GM12878 (cell line): ENCODE measurements at regions not wholly inside any gene's neighbourhood (a gene's known extent, or its start where the extent isn't known, plus 50 kb on each side); places are given as distances from the start of the nearest gene placed in this dataset.

Experiments
- ATAC-seq: fragments of 200-7000 bp; cut with Tn5 transposase; 3 replicates; pipeline ENCODE4 v1.9.1; 2020; ENCODE audit warnings: mild to moderate bottlenecking, moderate library complexity
- BruUV-seq: library from RNA; stranded (reverse); fragments of 400-500 nt; replicated peaks from 2 replicates; lab custom pipeline; 2021; lab: Mats Ljungman, UMichigan
- CTCF ChIA-PET: fragments of 300-600 bp; sonication (Branson Sonifier 250); formaldehyde crosslinking; extraction: SDS; loops from one replicate; lab custom pipeline; 2021; ENCODE audit warnings: inconsistent platforms; lab: Yijun Ruan, JAX
- POLR2A ChIA-PET: fragments of 350-600 bp; formaldehyde crosslinking; extraction: SDS; loops from one replicate; lab custom pipeline; 2021; ENCODE audit warnings: inconsistent platforms; lab: Charles Lee
- RAD21 ChIA-PET: fragments of 300-600 bp; sonication (Branson Sonifier 250); formaldehyde crosslinking; loops from one replicate; lab custom pipeline; 2023; ENCODE audit warnings: antibody characterized with exemption; ENCODE audit not compliant: unreplicated experiment; lab: Charles Lee
- SMC1A ChIA-PET: fragments of 300-600 bp; sonication (Branson Sonifier 250); formaldehyde crosslinking; loops from one replicate; lab custom pipeline; 2023; ENCODE audit not compliant: unreplicated experiment, uncharacterized antibody; lab: Charles Lee
- DNase-seq: peaks from one replicate; pipeline ENCODE4 v3.0.0-alpha.2; 2011; ENCODE audit warnings: low read depth, low spot score
- FAIRE-seq: peaks from 3 replicates; lab custom pipeline; 2011; peaks lifted over from hg19 to GRCh38; lab: Jason Lieb, UNC
- H2AFZ ChIP-seq: 2 replicates; pipeline ENCODE4 v1.6.0; 2011; ENCODE audit warnings: low read depth, low read length, control low read depth; ENCODE audit not compliant: control insufficient read depth
- H3K27ac ChIP-seq: 2 replicates; pipeline ENCODE4 v1.5.1; 2011; ENCODE audit warnings: control low read depth; ENCODE audit not compliant: control insufficient read depth, insufficient read depth
- H3K27me3 ChIP-seq, 2 experiments: replicated peaks in 1 of 2; 2 replicates each; pipeline versions ENCODE4 v1.6.0 to v1.6.1; 2011; ENCODE audit warnings: low read length in 1 of 2; ENCODE audit not compliant: control insufficient read depth in 2 of 2, insufficient read depth in 2 of 2
- H3K36me3 ChIP-seq, 2 experiments: 2 replicates each; pipeline ENCODE4 v1.5.1; 2011; ENCODE audit warnings: low read length in 1 of 2; ENCODE audit not compliant: control insufficient read depth in 2 of 2, insufficient read depth in 2 of 2
- H3K4me1 ChIP-seq: 2 replicates; pipeline ENCODE4 v1.6.1; 2011; ENCODE audit warnings: mild to moderate bottlenecking, low read length, moderate library complexity, mixed read lengths; ENCODE audit not compliant: control insufficient read depth, insufficient read depth
- H3K4me2 ChIP-seq: 2 replicates; pipeline ENCODE4 v1.6.0; 2011; ENCODE audit warnings: control low read depth; ENCODE audit not compliant: control insufficient read depth, insufficient read depth
- H3K4me3 ChIP-seq: fragments of 200-600 bp; sonication (generic); 2 replicates; pipeline ENCODE4 v1.5.1; 2016
- H3K79me2 ChIP-seq: 2 replicates; pipeline ENCODE4 v1.6.0; 2011; ENCODE audit warnings: low read length; ENCODE audit not compliant: control insufficient read depth, insufficient read depth
- H3K9ac ChIP-seq: 2 replicates; pipeline ENCODE4 v1.8.0; 2011; ENCODE audit warnings: low read length, control low read depth, mixed read lengths; ENCODE audit not compliant: control insufficient read depth, insufficient read depth
- H3K9me3 ChIP-seq: replicated peaks from 3 replicates; pipeline ENCODE4 v1.5.1; 2011; ENCODE audit warnings: mild to moderate bottlenecking, low read length; ENCODE audit not compliant: control insufficient read depth, insufficient read depth
- H4K20me1 ChIP-seq: 2 replicates; pipeline ENCODE4 v1.6.0; 2011; ENCODE audit not compliant: control insufficient read depth, insufficient read depth
- EZH2 ChIP-seq: IDR thresholded peaks from 2 replicates; pipeline ENCODE4 v1.6.1; 2012; ENCODE audit warnings: low read depth, mild to moderate bottlenecking, control low read depth, inconsistent platforms, low read length, borderline replicate concordance; ENCODE audit not compliant: control insufficient read depth
- HCFC1 ChIP-seq: fragments of 150-350 bp; IDR thresholded peaks from 2 replicates; pipeline ENCODE4 v1.6.1; 2014; ENCODE audit warnings: low read length
- IKZF1 ChIP-seq: fragments of 450-650 bp; conservative IDR thresholded peaks from 2 replicates; pipeline ENCODE4 v1.6.1; 2017; ENCODE audit warnings: antibody characterized with exemption, mild to moderate bottlenecking
- IKZF2 ChIP-seq, 2 experiments: fragments of 450-650 bp; IDR thresholded peaks; 2 replicates each; pipeline ENCODE4 v1.6.1; 2017; ENCODE audit warnings: mild to moderate bottlenecking in 2 of 2, moderate library complexity in 2 of 2
- MEF2A ChIP-seq: IDR thresholded peaks from 2 replicates; pipeline ENCODE4 v1.6.1; 2011; ENCODE audit warnings: low read depth, mild to moderate bottlenecking, low read length, moderate library complexity; ENCODE audit not compliant: insufficient read depth
- MLLT1 ChIP-seq: fragments of 450-650 bp; IDR thresholded peaks from 2 replicates; pipeline ENCODE4 v1.6.1; 2016; ENCODE audit warnings: mild to moderate bottlenecking
- MXI1 ChIP-seq: fragments of 150-350 bp; IDR thresholded peaks from 2 replicates; pipeline ENCODE4 v1.6.1; 2011; ENCODE audit warnings: low read depth, mild to moderate bottlenecking, inconsistent platforms, low read length, improper control_type of control experiment
- PAX8 ChIP-seq: fragments of 450-650 bp; IDR thresholded peaks from 2 replicates; pipeline ENCODE4 v1.6.1; 2017; ENCODE audit warnings: mild to moderate bottlenecking, moderate library complexity
- POLR2AphosphoS2 ChIP-seq: IDR thresholded peaks from 2 replicates; pipeline ENCODE4 v1.6.1; 2011; ENCODE audit warnings: low read depth, mild to moderate bottlenecking, low read length, improper control_type of control experiment, moderate library complexity
- RUNX3 ChIP-seq: IDR thresholded peaks from 2 replicates; pipeline ENCODE4 v1.6.1; 2012; ENCODE audit warnings: low read length, inconsistent platforms
- ZBED1 ChIP-seq: IDR thresholded peaks from 2 replicates; pipeline ENCODE4 v1.6.1; 2016; ENCODE audit warnings: borderline replicate concordance
- ZNF24 ChIP-seq: fragments of 450-650 bp; IDR thresholded peaks from 2 replicates; pipeline ENCODE4 v1.6.1; 2017; ENCODE audit warnings: antibody characterized with exemption, mild to moderate bottlenecking
- ZNF384 ChIP-seq: IDR thresholded peaks from 2 replicates; pipeline ENCODE4 v1.6.1; 2012; ENCODE audit warnings: low read depth, mild to moderate bottlenecking, low read length, improper control_type of control experiment, borderline replicate concordance
- WGBS: methylation state at CpG from one replicate; pipeline ENCODE4 v1.1.6; 2016; ENCODE audit warnings: low lambda C conversion rate; ENCODE audit not compliant: insufficient replicate concordance, insufficient coverage; ENCODE audit errors: missing lambda C conversion rate; 5-methylcytosine and 5-hydroxymethylcytosine counted together
- in situ Hi-C: fragments of 300-500 bp; cut with MboI; formaldehyde crosslinking; loops from 9 replicates; pipeline ENCODE4 v1.14.3; 2018; ENCODE audit warnings: mixed read lengths
- intact Hi-C: fragments of 100-400 bp; cut with micrococcal nuclease; formaldehyde crosslinking; loops from one replicate; pipeline ENCODE4 v1.14.2; 2022; ENCODE audit not compliant: unreplicated experiment
- TF ChIP-seq, protein P1 (sequence below): fragments of 450-650 bp; IDR thresholded peaks from 2 replicates; pipeline ENCODE4 v1.6.1; 2018; ENCODE audit warnings: borderline replicate concordance, mild to moderate bottlenecking; ENCODE audit not compliant: partially characterized antibody

- in situ Hi-C loops (no loop called here), intact Hi-C loops (no loop called here)
- H4K20me1 ChIP-seq = no peaks in the 10 kb centered on the region
- no peak overlapping the region for H3K4me3 ChIP-seq
- no peak overlapping the region for H2AFZ ChIP-seq
- no peaks in the 10 kb centered on the region for H3K79me2 ChIP-seq
- ChIA-PET SMC1A (no interaction called here), RAD21 (no interaction called here), CTCF (interaction anchor here (0.5 kb wide), 1 partner anchor 1514 kb away, joined by 3 read pairs; no protein-coding TSS in a partner anchor), POLR2A (no interaction called here)
- TF ChIP-seq ZNF24 (no peak), MEF2A (no peak), PAX8 (no peak), MXI1 (no peak), ZBED1 (no peak), ZNF384 (no peak), IKZF1 (no peak), EZH2 (no peak), HCFC1 (no peak), IKZF2 (IDR thresholded peaks at IDR 0.05) (no peak), RUNX3 (no peak), MLLT1 (no peak), POLR2AphosphoS2 (no peak)
- TF ChIP-seq, protein P1, sequence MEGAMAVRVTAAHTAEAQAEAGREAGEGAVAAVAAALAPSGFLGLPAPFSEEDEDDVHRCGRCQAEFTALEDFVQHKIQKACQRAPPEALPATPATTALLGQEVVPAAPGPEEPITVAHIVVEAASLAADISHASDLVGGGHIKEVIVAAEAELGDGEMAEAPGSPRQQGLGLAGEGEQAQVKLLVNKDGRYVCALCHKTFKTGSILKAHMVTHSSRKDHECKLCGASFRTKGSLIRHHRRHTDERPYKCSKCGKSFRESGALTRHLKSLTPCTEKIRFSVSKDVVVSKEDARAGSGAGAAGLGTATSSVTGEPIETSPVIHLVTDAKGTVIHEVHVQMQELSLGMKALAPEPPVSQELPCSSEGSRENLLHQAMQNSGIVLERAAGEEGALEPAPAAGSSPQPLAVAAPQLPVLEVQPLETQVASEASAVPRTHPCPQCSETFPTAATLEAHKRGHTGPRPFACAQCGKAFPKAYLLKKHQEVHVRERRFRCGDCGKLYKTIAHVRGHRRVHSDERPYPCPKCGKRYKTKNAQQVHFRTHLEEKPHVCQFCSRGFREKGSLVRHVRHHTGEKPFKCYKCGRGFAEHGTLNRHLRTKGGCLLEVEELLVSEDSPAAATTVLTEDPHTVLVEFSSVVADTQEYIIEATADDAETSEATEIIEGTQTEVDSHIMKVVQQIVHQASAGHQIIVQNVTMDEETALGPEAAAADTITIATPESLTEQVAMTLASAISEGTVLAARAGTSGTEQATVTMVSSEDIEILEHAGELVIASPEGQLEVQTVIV = no peak
- H3K9me3 ChIP-seq = no peaks in the 10 kb centered on the region
- no peaks in the 10 kb centered on the region for H3K27me3 ChIP-seq
- BruUV-seq = no TSS peak
- no peak for DNase-seq
- no peak for ATAC-seq
- no peaks in the 10 kb centered on the region for H3K36me3 ChIP-seq
- WGBS = 58% methylated on average over 6 of the region's 6 CpGs
- no peak overlapping the region for H3K9ac ChIP-seq
- no peak overlapping the region for H3K4me2 ChIP-seq
- no peak for FAIRE-seq
- H3K4me1 ChIP-seq = no peaks in the 10 kb centered on the region
- H3K27ac ChIP-seq = no peak overlapping the region
Observed at GRCh38 chr2:209113026-209113425, 310.8 kb upstream of the MAP2 start.
